ENCODE measurements at regions not wholly inside any gene's neighbourhood (a gene's known extent, or its start where the extent isn't known, plus 50 kb on each side); places are given as distances from the start of the nearest gene placed in this dataset.
A peak's percentile ranks its signal among the peaks of the same experiment; 100 is the strongest.

- FAIRE-seq: no peak
- no peak for DNase-seq (ENCODE audit: low read depth)
- no peak for TF ChIP-seq CTCF (IDR thresholded peaks at IDR 0.05; ENCODE audit: insufficient read depth, low read length, severe bottlenecking)
- Histone ChIP-seq H3K36me3 (ENCODE audit: control insufficient read depth, insufficient read depth, low read length) (no peaks in the 10 kb centered on the region), H3K27me3 (ENCODE audit: control insufficient read depth, insufficient read depth, low read length) (no peaks in the 10 kb centered on the region), H3K4me3 (ENCODE audit: low read depth, low read length) (no peak overlapping the region)
Observed at GRCh38 chr15:35647303-35647702, 101.3 kb upstream of the DPH6 start.

- DNase-seq (ENCODE audit: low read depth): no peak
- Histone ChIP-seq H3K36me3 (ENCODE audit: control insufficient read depth, insufficient read depth, low read length) (no peaks in the 10 kb centered on the region), H3K4me3 (ENCODE audit: low read depth, low read length) (no peak overlapping the region), H3K27me3 (ENCODE audit: control insufficient read depth, insufficient read depth, low read length) (no peaks in the 10 kb centered on the region)
- FAIRE-seq: no peak
- TF ChIP-seq CTCF (IDR thresholded peaks at IDR 0.05; ENCODE audit: insufficient read depth, low read length, severe bottlenecking): no peak
Observed at GRCh38 chr15:35648941-35649340, 103.0 kb upstream of the DPH6 start.

- H3K36me3 ChIP-seq (ENCODE audit: control insufficient read depth, insufficient read depth, low read length): no peaks in the 10 kb centered on the region
- no peaks in the 10 kb centered on the region for H3K27me3 ChIP-seq (ENCODE audit: control insufficient read depth, insufficient read depth, low read length)
- no peak overlapping the region for H3K4me3 ChIP-seq (ENCODE audit: low read depth, low read length)
- no peak for TF ChIP-seq CTCF (IDR thresholded peaks at IDR 0.05; ENCODE audit: insufficient read depth, low read length, severe bottlenecking)
- no peak for FAIRE-seq
- no peak for DNase-seq (ENCODE audit: low read depth)
Observed at GRCh38 chr15:35649575-35649974, 103.6 kb upstream of the DPH6 start.

GRCh38 chr15:35654332-35654731, 108.4 kb upstream of the DPH6 start:
- no peaks in the 10 kb centered on the region for H3K36me3 ChIP-seq (ENCODE audit: control insufficient read depth, insufficient read depth, low read length)
- no peak overlapping the region for H3K4me3 ChIP-seq (ENCODE audit: low read depth, low read length)
- no peak for FAIRE-seq
- no peak for TF ChIP-seq CTCF (IDR thresholded peaks at IDR 0.05; ENCODE audit: insufficient read depth, low read length, severe bottlenecking)
- DNase-seq (ENCODE audit: low read depth): no peak
- H3K27me3 ChIP-seq (ENCODE audit: control insufficient read depth, insufficient read depth, low read length): no peaks in the 10 kb centered on the region

- no peaks in the 10 kb centered on the region for H3K36me3 ChIP-seq (ENCODE audit: control insufficient read depth, insufficient read depth, low read length)
- no peaks in the 10 kb centered on the region for H3K27me3 ChIP-seq (ENCODE audit: control insufficient read depth, insufficient read depth, low read length)
- FAIRE-seq (no peak), DNase-seq (ENCODE audit: low read depth) (peak; percentile 54)
- TF ChIP-seq CTCF (IDR thresholded peaks at IDR 0.05; ENCODE audit: insufficient read depth, low read length, severe bottlenecking): no peak
- no peak overlapping the region for H3K4me3 ChIP-seq (ENCODE audit: low read depth, low read length)
Observed at GRCh38 chr15:35657679-35658311, 111.8 kb upstream of the DPH6 start.

GRCh38 chr15:35663956-35664355, 118.0 kb upstream of the DPH6 start:
- FAIRE-seq (no peak), DNase-seq (ENCODE audit: low read depth) (no peak)
- H3K27me3 ChIP-seq (ENCODE audit: control insufficient read depth, insufficient read depth, low read length): no peaks in the 10 kb centered on the region
- no peak overlapping the region for H3K4me3 ChIP-seq (ENCODE audit: low read depth, low read length)
- no peaks in the 10 kb centered on the region for H3K36me3 ChIP-seq (ENCODE audit: control insufficient read depth, insufficient read depth, low read length)
- no peak for TF ChIP-seq CTCF (IDR thresholded peaks at IDR 0.05; ENCODE audit: insufficient read depth, low read length, severe bottlenecking)
